ENCODE measurements at regions not wholly inside any gene's neighbourhood (a gene's known extent, or its start where the extent isn't known, plus 50 kb on each side); places are given as distances from the start of the nearest gene placed in this dataset.
"Not testable (repeated sequence)": the region's sequence is repeated elsewhere in the genome, so short reads cannot be mapped to it uniquely, and the experiment has no call there.

GRCh38 chr14:41482861-41483260 is 123.8 kb upstream of the LRFN5 start:
- TF ChIP-seq JUND (IDR thresholded peaks at IDR 0.05; ENCODE audit: low read depth), result no peak
- in situ Hi-C loops (cut with HindIII; ENCODE audit: low pct_unique_long_range_greater_than_20kb, low sequenced_read_pairs), result no loop called here
- no peak for DNase-seq (ENCODE audit: low read depth in 1 of 2, low spot score in 1 of 2)

- TF ChIP-seq JUND (IDR thresholded peaks at IDR 0.05; ENCODE audit: low read depth), result no peak
- in situ Hi-C loops (cut with HindIII; ENCODE audit: low pct_unique_long_range_greater_than_20kb, low sequenced_read_pairs), result no loop called here
- no peak for DNase-seq (ENCODE audit: low read depth in 1 of 2, low spot score in 1 of 2)
These were observed 130.2 kb upstream of the LRFN5 start for GRCh38 chr14:41476526-41476925.

DNA sequence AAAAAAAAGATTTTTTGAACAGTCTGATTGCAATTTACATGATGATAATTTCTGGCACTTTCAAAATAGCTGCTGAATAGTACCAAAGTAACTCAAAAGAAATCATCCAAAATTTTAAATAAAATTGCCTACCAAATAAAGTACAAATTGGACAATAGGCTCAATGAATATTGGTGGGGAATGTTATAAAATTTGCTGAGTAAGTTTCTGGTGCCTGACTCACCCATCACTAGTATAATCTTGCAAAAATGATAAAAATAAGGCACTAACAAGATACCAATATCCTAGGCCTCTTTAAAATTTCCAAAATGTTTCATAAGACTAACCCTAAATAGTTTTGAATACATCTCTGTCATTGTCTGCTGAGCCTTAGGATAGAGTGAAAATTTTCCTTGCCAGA is 145.3 kb upstream of the LRFN5 start:
- no peak for DNase-seq (ENCODE audit: low read depth in 1 of 2, low spot score in 1 of 2)
- in situ Hi-C loops (cut with HindIII; ENCODE audit: low pct_unique_long_range_greater_than_20kb, low sequenced_read_pairs), result no loop called here
- no peak for TF ChIP-seq JUND (IDR thresholded peaks at IDR 0.05; ENCODE audit: low read depth)

DNA sequence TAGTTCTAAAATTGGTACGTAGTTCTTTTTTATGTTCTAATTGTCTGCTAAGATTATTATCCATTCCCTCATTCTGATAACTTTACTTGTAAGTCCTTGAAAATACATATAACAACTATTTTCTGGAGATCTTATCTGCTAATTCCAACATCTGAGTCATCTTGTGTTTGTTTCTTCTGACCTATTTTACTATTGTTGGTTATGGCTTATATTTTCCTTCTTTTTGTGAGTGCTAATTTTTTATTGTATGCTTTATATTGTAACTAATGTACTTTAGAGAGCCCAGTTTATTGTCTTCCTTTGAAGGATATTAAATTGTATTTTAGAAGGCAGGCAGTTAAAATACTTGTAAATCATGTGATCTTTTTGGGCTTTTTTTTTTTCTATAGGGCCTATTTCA is 149.3 kb upstream of the LRFN5 start:
- in situ Hi-C loops (cut with HindIII; ENCODE audit: low pct_unique_long_range_greater_than_20kb, low sequenced_read_pairs), result no loop called here
- no peak for TF ChIP-seq JUND (IDR thresholded peaks at IDR 0.05; ENCODE audit: low read depth)
- DNase-seq (ENCODE audit: low read depth in 1 of 2, low spot score in 1 of 2), result no peak

DNA sequence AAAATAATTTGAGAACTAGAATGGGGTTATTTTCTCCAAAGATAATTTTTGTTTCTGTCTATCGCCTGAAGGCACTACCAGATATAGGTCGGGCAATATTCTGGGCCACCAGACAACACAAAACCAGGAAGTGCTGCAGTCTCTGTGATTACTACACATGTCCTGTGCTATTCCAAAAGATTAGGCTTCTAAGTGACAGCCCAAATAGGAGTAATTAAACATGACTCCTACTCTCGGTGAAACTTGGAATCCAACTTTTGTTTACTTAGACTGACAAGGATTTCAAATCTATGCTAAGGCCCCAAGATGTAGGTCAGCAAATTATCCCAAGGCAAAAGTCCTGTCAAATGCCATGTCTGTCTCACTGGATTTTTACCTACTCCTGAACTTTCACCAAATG is 157.6 kb upstream of the LRFN5 start:
- DNase-seq (ENCODE audit: low read depth in 1 of 2, low spot score in 1 of 2), result peak in 1 of 2 experiments; percentile 19
- in situ Hi-C loops (cut with HindIII; ENCODE audit: low pct_unique_long_range_greater_than_20kb, low sequenced_read_pairs), result no loop called here
- TF ChIP-seq JUND (IDR thresholded peaks at IDR 0.05; ENCODE audit: low read depth), result no peak

DNA sequence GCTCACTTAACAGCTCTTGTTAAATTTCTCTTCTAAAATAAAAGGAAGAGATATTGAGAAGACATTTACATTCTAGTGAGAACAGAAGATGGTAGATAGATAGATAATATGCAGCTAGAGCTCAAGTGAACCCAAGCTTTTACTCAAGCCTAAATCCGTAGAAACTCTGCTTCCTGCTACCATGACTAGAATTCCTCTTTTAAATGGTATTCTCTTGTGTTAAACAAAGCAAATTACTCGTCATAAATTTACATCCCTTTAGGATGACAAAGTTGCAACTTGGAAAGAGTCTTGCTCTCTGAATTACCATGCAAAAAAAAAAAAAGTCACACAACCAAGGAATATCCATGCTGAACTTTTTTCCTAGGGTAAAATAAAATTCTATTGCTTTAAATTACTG is 160.7 kb upstream of the LRFN5 start:
- no peak for DNase-seq (ENCODE audit: low read depth in 1 of 2, low spot score in 1 of 2)
- no peak for TF ChIP-seq JUND (IDR thresholded peaks at IDR 0.05; ENCODE audit: low read depth)
- in situ Hi-C loops (cut with HindIII; ENCODE audit: low pct_unique_long_range_greater_than_20kb, low sequenced_read_pairs), result no loop called here

GRCh38 chr14:41423503-41423902 is 183.2 kb upstream of the LRFN5 start:
- no peak for DNase-seq (ENCODE audit: low read depth in 1 of 2, low spot score in 1 of 2)
- TF ChIP-seq JUND (IDR thresholded peaks at IDR 0.05; ENCODE audit: low read depth), result no peak
- in situ Hi-C loops (cut with HindIII; ENCODE audit: low pct_unique_long_range_greater_than_20kb, low sequenced_read_pairs), result no loop called here

GRCh38 chr14:41421308-41421707 is 185.4 kb upstream of the LRFN5 start:
- in situ Hi-C loops (cut with HindIII; ENCODE audit: low pct_unique_long_range_greater_than_20kb, low sequenced_read_pairs); DNase-seq (ENCODE audit: low read depth in 1 of 2, low spot score in 1 of 2): not testable (repeated sequence)

DNA sequence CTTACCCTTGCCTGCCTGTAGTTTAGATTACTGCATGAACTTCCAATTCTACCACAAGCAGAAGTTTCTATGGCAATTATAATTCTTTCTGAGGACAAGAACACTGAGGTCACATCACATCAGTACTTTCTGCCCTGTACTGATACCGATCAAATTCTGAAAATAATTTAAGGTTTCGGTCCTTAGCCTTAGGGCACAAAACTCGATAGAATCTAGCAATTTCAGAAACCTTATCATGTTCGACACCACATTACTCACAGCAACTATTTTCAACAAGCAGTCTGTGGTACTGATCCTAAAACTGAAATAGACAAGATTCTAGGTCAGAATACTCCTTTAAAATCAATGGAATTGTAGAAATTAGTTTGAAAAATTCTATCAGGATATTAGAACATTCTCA is 187.0 kb upstream of the LRFN5 start:
- in situ Hi-C loops (cut with HindIII; ENCODE audit: low pct_unique_long_range_greater_than_20kb, low sequenced_read_pairs), result no loop called here
- no peak for DNase-seq (ENCODE audit: low read depth in 1 of 2, low spot score in 1 of 2)
- TF ChIP-seq JUND (IDR thresholded peaks at IDR 0.05; ENCODE audit: low read depth), result no peak

DNA sequence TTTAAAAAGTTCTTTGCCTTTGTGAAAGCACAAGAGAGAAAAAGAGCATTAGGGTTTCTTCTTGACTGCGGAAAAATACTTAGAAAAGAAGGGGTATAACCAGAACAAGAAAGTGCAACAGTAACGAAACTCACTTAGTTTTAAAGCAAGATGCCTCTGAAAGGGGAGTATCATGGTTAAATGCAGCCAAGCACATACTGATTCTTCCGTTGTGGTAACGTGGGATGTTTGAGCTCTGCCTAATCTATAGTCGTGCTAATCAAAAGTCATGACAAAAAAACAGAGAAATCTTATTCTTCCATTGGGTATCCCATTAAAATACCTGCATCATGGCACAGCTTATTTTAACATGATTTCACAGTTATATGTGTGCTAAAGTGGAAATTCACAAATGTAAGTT is 187.8 kb upstream of the LRFN5 start:
- DNase-seq (ENCODE audit: low read depth in 1 of 2, low spot score in 1 of 2), result no peak

DNA sequence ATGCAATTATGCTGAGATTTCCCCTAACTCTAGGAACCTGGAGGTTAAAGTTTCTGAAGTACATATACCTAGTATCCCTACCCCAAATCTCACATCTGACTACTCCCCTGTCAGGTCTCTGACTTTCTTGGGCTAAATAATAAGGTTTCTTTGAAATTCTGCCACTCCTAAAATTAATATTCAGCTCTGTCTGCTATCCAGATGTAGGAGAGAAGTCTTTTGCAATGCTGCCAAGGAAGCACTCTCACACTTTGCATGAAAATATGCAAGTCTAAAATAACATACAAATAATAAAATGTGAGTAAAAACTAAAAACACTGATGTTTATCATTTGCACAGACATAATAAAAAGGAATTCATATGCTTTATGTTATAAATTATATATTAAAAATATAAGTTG is 196.9 kb upstream of the LRFN5 start:
- DNase-seq (ENCODE audit: low read depth in 1 of 2, low spot score in 1 of 2), result no peak
- TF ChIP-seq JUND (IDR thresholded peaks at IDR 0.05; ENCODE audit: low read depth), result no peak
- in situ Hi-C loops (cut with HindIII; ENCODE audit: low pct_unique_long_range_greater_than_20kb, low sequenced_read_pairs), result no loop called here

More for the DNA sequence above, 187.8 kb upstream of the LRFN5 start:
- no peak for TF ChIP-seq JUND (IDR thresholded peaks at IDR 0.05; ENCODE audit: low read depth)
- in situ Hi-C loops (cut with HindIII; ENCODE audit: low pct_unique_long_range_greater_than_20kb, low sequenced_read_pairs), result no loop called here

- in situ Hi-C loops (cut with HindIII; ENCODE audit: low pct_unique_long_range_greater_than_20kb, low sequenced_read_pairs), result no loop called here
- TF ChIP-seq JUND (IDR thresholded peaks at IDR 0.05; ENCODE audit: low read depth), result no peak
- DNase-seq (ENCODE audit: low read depth in 1 of 2, low spot score in 1 of 2), result no peak
These were observed 202.6 kb upstream of the LRFN5 start for GRCh38 chr14:41404126-41404525.

GRCh38 chr14:41403360-41403759 is 203.3 kb upstream of the LRFN5 start:
- TF ChIP-seq JUND (IDR thresholded peaks at IDR 0.05; ENCODE audit: low read depth), result no peak
- in situ Hi-C loops (cut with HindIII; ENCODE audit: low pct_unique_long_range_greater_than_20kb, low sequenced_read_pairs), result no loop called here
- no peak for DNase-seq (ENCODE audit: low read depth in 1 of 2, low spot score in 1 of 2)

DNA sequence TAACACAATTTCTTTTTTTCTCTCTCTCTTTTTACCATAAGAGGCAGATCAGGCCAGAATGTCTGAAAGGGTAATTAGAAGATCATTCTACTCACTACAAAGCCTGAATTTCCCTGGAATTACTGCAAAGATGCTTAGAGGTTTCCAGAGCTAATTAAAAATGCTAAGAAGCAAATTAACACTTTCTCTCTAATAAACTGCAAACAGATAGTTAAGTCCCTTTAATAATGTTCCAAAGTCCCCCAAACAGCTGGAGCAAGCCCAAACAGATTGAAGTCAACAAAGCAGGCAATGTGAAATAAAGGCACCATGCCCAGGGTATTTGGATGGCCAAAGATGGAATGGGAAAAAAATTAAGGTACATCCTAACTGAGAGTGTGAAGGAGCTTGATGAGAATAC is 208.8 kb upstream of the LRFN5 start:
- no peak for DNase-seq (ENCODE audit: low read depth in 1 of 2, low spot score in 1 of 2)
- in situ Hi-C loops (cut with HindIII; ENCODE audit: low pct_unique_long_range_greater_than_20kb, low sequenced_read_pairs), result no loop called here
- TF ChIP-seq JUND (IDR thresholded peaks at IDR 0.05; ENCODE audit: low read depth), result no peak

- in situ Hi-C loops (cut with HindIII; ENCODE audit: low pct_unique_long_range_greater_than_20kb, low sequenced_read_pairs), result no loop called here
- no peak for TF ChIP-seq JUND (IDR thresholded peaks at IDR 0.05; ENCODE audit: low read depth)
- DNase-seq (ENCODE audit: low read depth in 1 of 2, low spot score in 1 of 2), result no peak
These were observed 213.2 kb upstream of the LRFN5 start for GRCh38 chr14:41393512-41393911.

Data from T47D (cell line).